HG03108 (cell line): ENCODE measurements at regions not wholly inside any gene's neighbourhood (a gene's known extent, or its start where the extent isn't known, plus 50 kb on each side); places are given as distances from the start of the nearest gene placed in this dataset.
A peak's percentile ranks its signal among the peaks of the same experiment; 100 is the strongest.

ENCODE experiments used
- ATAC-seq: cut with Tn5 transposase; IDR thresholded peaks from one replicate; pipeline ENCODE4 v1.9.1; 2021; ENCODE audit warnings: moderate library complexity; ENCODE audit not compliant: unreplicated experiment

DNA sequence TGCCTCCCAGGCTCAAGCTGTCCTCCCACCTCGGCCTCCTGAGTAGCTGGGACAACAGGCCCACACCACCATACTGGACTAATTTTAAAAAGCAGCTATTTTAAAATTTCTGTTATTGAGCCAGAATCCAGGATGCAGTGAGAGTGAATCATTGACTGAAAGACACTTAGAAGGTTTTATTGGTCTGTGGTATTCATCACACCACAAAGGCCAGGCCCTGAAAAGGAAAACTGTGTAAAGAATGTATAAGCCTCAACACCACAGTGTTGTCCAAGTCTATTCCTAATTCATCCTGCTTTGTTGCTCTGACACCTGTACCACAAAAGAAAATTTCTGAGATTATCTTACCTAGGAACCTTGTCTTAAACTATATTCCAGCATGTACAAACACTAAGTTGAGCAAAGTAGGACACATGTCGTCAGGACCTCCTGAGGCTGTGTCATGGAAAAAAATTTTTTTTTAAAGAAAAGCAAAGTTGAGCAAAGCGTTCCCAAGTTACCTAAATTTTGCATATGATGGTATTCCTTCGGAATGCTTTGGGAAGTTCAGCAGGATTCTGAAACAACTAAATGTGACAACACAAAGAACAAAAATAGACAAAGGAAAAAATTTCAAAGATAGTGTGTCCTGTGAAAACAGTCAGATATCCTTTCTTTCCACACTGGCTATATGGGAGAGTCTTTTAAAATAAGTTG is 129.6 kb upstream of the MKLN1 start:
- no peak for ATAC-seq

DNA sequence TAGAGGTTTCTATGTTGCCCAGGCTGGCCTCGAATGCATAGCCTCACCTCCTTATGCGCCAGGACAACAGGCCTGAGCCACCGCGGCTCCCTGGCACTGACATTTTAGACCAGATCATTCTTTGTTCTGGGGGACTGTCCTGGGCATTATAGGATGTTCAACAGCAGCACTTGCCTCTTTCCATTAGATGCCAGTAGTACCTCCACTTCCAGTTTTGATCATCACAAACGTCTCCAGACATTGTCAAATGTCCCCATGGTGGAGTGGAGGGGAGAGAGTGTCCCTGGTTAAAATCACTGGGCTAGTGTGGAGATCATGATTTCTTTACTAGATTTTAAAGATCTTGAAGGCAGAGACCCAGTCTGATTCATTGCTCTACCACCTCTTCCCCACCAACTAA is 125.2 kb upstream of the MKLN1 start:
- no peak for ATAC-seq

DNA sequence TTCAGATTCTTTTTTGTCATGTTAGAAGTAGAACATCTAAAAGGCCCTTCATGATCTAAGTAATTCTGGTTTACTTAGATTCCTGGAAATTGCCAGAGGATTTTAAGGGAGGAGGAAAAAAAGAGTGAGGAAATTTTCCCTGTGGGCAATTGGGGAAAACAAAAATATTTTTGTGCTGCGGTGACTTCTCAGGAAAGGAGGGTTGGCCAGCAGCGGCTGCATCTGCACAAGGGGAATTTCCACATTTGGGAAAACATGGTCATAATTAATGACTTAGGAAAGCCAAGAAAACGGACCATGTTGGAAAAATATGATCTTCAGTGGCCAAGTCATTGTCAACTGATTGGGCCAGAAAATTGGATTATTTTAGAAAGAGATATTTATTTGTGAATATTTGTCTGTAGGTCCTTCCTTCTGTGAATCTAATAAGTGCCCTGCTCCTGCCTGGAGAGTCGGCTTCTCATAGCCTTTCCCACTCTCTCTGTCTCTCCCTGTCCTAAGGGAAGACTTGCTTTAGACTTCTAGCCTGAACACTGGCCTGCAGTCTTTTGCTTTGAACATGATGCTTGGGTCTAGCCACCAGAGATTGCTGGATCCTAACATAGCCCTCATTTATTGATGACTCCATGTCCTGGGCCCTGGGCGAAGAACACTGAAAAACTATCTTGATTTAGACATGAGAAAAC is 124.2 kb upstream of the MKLN1 start:
- ATAC-seq = no peak

DNA sequence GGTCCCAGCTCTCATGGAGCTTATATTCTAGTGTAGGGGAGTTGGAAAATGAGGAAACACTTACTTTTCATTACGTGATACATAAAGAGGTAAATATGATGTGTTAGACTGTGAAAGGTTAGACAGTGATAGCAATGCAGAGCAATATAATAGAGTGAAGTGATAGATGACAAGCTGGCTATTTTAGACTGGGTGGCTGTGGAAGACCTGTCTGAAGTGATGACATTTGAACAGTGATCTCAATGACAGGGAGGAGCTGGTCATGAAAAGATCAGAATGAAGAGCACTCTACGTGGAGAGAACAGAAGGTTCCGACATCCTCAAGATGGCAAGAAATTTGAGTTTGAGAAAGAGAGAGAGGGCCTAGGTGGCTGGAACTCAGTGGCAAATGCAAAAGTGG is 118.9 kb upstream of the MKLN1 start:
- no peak for ATAC-seq

DNA sequence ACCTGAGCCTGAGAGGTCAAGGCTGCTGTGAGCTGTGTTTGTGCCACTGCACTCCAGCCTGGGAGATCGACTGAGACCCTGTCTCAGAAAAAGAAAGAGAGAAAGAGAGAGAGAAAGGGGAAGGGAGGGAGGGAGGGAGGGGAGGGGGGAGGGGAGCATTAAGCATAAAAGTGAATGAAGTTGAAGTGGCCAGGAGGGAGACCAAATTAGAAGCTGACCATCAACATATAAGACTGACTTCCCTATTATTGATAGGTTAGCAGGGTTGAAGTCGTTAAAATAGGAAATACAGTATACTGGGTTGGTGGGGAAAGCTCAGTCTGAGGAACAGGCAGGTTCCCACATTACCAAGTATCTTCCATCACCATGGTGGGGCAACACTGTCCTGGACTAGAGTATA is 117.1 kb upstream of the MKLN1 start:
- no peak for ATAC-seq

DNA sequence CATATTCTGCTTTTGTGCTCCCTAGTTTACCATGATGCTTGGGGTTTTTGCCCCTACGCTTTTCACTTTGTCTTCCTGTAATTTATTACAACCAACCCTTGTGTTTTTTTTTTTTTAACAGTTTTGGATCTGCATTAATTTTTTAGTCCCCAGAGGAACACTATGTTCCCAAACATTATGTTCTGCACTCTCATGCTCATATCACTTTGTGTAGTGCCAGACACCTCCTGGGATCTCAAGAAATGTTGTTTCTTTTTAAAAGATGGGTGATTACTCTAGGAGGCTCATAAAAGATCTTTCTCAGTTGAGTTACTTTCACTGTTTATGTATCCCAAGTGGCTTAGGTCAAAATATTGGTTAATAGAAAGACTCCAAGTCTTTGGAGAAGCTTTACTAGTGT is 116.2 kb upstream of the MKLN1 start:
- no peak for ATAC-seq

DNA sequence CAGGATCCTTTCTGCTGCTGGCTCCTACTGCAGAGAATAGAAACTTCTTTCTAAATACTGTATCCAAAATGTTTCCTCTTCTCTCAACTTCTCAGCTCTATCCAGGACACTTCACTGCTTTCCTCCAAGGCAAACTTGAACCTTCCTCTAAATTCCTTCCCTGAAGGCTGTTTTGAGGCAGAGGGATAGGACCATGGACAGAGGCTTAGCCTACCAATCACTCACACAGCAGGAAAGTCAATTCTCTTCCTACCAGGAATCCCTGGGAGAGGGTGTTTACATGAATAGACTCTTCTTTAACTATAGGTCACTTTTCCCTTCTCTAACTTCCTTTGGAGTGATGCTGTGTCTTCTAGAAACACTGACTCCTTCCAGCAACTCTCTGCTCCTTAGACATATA is 115.6 kb upstream of the MKLN1 start:
- no peak for ATAC-seq

DNA sequence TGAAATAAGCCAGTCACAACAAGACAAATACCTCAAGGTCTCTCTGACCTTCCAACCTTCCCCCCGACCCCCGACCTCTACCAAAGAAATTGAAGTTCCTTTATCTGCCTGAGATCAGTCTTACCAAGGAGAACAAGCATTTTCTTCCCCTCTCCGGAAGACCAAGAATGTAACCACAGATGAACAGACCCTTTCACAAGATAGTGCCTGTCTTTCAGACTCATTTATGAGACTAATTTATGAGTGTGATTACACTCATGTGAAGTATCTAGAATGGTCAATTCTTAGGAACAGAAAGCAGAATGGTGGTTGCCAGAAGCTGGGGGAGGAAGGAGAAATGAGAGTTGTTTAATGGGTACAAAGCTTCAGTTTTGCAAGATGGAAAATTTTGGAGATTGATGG is 108.9 kb upstream of the MKLN1 start:
- no peak for ATAC-seq

DNA sequence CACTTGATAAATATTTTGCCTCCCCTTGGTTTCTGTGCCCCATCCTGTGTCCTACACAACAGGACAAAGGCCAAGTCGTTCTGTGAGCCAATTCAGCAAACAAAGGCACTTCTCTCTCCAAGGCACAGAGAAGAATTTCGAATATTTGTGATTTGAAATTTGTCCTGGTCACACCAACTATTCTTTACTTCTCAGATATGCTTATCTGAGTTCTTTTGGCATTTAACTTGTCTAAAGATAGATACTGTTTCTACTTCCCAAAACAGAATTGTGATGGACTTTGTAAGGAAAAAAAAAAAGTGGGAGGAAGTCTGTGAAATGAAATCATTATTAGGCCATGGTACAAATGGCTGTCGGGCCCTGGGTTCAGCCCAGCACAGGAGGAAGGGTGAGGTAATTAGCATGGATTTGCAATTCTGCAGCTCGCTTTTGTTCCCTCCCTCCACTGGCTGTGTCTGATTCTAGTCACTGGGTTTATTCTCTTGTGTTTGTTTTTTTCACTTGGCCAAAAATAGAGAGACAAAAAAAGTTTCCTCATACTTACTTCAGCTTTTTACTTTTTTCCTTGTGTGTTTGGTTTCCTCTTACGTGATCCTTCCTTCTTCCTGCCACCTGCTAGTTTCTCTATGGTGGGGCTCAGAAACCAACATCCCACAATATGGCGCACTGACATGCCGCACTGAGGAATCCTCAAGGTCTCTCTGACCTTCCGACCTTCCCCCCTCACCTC is 108.2 kb upstream of the MKLN1 start:
- ATAC-seq = no peak

DNA sequence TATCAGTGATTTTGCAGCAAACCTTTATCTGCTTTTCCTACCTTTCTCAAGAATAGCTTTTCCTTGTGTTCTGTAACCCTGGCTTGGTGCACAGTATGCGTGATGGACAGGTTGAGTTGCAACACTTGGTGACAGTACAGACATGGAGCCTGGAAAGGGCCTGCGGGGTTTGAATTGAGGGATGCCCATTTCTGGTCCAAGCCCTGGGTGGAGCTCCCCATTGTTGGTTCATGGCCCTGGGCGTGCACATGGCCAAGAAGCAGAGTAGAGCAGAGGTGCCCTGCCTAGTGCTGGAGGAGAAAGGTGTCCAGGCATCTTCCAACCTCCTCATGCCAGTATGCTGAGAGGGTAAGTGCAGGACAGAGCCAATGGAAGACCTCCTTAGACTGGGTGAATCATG is 106.6 kb upstream of the MKLN1 start:
- no peak for ATAC-seq

DNA sequence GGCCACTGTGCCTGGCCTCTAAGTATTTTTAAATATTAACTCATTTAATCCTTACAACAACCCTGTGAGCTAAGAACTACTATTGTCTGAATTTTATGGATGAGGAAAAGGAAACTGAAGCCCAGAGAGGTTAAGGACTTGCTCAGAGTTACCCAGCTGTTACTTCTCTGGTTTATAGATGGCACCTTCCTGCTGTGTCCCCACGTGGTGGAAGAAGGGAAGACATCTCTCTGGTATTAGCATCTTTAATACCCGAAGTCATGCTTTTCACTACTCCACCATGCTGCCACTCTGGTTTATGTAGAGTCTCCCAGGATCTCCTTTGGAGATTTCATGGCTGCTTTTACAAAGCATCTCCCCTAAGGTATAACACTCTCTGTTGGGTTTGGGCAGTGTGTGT is 105.5 kb upstream of the MKLN1 start:
- ATAC-seq = no peak

DNA sequence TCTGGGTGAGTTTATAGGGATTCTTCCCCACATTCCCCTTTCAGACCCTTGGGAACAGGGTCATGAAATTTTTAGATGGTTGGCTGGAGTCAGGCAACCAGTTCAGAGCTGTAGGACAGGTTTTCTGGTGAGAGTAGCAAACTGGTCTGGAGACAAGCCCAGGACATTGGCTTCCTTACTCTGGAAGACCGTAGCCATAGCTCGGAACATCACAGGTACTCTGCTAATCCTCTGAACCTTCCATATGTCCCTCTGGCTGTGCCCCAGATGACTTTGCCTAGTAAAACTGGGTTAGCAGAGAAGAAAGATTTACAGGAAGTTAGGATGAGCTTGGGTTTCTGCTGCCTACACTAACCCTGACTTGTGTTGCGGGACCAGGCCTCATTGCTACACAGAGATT is 104.5 kb upstream of the MKLN1 start:
- ATAC-seq = no peak

DNA sequence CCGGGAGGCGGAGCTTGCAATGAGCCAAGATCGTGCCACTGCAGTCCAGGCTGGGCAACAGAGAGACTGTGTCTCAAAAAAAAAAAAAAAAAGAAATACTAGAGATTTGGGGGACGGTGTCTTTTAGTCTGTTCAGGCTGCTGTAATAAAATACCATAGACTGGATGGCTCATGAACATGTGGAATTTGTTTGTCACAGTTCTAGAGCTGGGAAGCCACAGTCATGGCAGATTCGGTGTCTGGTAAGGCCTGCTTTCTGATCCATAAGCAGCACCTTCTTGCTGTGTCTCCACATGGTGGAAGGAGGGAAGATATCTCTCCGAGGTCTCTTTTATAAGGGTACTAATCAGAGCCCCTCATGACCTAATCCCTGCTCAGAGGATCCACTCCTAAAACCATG is 102.7 kb upstream of the MKLN1 start:
- no peak for ATAC-seq

DNA sequence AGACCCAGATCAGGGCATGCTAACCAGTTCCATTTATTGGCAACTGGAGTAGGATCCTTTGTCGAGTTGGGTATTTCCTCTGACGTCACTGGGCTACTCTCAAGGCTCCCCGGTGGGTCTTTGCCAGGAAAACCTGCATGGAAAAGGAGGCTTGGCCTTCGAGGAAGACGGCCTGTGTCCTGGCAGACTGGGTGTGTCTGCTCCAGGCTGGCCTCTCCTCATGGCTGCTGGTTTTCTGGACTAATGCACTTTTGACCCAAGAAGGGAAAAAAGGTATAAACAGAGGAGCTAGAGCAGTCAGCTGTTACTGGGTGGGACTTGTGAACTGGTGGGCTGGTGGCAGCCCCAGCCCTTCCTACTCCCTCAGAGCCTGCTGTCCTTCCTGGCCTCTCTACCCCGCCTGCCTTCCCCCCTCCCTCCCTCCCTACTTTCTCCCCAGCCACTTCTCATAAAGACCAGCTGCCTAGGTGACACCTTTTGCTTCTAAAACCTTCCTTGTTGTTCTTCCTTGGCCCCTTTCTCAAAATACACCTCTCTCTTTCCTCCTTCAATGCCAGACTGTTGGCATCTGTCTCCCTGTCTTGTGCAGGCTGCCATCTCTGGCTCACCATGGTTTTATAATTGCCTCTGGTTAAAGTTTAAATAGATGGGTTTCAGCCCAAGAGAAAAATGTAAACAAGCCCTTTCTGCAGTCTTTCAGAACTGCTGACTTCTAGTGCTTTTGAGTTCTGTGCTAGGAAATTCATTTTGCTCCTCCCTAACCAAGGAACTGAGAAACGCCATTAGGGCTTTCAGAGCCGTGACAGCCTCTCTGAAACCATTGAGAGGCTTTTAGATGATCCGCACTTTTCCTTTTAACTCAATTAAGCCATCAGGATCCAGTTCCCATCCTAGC is 101.8 kb upstream of the MKLN1 start:
- peak; percentile 72 for ATAC-seq

DNA sequence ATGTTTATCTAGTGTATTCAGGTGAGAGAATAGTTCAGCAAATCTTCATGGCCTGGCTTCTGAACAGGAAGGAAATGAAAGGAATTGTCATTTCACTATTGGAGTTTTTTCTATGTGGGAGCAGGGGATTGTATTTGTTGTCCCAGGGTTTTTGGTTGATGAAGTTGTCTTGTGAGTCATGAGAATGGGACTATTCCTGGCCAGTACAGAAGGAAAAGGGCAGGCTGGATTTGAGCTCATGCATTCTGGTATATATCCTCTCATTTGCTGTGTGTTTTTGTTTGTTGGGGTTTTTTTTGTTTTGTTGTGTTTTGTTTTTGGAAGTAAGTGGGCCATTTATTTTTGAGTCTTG is 101.2 kb upstream of the MKLN1 start:
- ATAC-seq = no peak

DNA sequence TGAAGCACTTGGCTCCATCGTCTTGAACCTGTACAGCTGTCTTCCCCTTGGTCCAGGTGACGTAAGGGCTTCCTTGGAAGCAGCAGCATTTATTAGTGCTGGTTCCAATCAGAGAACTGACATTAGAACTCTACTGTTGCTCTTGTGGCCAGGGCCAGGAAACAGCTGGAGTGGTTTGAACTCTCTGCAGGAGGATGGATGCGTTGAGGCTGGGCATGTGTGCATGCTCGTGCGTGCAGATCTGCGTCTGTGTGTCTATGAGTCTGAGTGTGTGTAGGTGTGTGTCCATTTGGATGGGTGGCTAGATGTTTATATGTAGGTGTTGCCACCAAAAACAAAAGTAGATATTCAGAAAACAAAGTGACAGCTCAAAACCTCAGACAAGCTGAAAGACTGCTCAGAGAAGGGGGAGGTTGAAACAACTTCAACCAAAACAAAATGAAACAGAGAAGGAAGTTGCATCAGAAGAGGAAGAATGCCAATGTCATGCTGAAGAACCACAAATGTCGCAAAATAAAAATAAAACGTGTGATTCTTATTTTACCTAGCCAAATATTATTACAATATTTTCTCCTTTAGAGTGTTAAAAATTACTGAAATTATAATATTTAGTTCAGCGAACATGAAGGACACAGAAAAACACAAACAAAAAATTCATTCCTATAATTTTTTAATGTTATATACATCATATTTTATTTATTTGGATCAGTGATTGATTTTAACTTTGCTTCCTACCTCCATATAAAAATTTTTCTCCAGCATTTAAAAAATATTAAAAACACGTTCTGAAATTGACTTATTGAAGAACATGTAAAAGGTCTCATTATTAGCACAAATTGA is 96.1 kb upstream of the MKLN1 start:
- peak; percentile 72 for ATAC-seq

DNA sequence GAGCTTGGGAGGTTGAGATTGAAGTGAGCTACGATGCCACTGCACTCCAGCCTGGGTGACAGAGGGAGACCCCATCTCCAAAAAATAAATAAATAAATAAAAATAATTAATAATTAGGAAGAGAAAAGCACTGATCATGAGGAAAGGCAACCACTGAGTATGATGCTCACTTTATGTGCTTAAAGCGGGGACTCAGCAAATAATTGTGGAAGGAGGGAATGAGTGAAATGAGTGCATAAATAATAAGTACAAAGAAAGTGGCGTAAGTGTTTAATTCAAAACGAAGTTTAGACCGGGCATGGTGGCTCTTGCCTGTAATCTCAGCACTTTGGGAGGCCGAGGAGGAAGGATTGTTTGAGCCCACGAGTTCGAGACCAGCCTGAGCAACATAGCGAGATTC is 94.9 kb upstream of the MKLN1 start:
- ATAC-seq = no peak

DNA sequence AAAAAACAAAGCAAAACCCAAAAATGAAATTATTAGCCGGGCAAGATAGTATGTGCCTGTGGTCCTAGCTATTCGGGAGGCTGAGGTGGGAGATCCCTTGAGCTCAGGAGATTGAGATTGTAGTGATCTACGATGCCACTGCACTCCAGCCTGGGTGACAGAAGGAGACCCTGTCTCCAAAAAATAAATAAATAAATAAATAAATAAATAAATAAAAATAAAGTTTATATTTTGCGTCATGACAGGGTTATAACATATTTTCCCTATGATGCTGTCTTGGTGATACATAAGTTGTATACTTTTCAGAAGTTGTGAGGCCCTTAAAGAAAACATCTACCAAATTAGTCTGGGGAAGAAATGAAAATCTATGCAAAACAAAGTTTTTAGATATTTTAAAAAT is 94.5 kb upstream of the MKLN1 start:
- ATAC-seq = no peak

DNA sequence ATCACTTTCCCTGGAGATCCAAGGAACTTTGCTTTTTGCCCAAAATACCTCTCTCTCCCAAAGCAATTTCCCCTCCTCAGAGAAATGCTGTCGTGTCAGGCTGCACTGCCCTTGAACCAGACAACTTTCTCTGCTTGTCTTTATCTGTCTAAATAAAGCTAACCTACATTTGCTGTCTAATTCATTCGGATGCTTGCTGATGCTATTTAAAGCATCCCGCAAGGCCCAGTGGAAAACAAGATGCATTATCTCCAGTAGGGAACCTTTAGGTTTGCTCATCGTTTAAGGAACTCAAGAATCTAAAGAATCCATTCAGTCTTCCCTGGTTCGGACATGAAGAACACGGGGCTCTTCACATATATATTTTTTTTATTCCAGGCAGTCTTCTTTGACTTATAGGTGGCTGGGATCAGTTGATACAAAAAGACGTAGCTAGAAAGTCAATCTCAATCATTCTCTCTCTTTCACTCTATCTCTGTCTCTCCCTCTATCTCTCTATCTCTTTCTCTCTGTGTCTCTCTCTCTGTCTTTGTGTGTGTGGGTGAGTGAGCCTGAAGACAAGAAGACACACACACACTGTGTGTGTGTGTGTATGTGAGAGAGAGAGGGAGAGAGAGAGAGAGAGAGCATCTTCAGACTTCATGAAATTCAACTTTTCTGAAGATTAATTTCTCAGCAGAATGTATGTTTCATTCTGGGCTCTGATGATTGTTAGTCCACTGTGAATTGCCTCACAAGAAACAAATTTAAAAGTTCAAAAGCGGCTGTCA is 92.8 kb upstream of the MKLN1 start:
- ATAC-seq = no peak
